HL-60 (cell line): ENCODE measurements at regions not wholly inside any gene's neighbourhood (a gene's known extent, or its start where the extent isn't known, plus 50 kb on each side); places are given as distances from the start of the nearest gene placed in this dataset.

ENCODE experiments used
- DNase-seq, 2 experiments: peaks; one replicate each; pipeline ENCODE4 v3.0.0-alpha.2; 2010 to 2020; ENCODE audit warnings: low read depth in 1 of 2, low spot score in 1 of 2
- H3K27ac ChIP-seq: fragments of 250-450 bp; sonication (Bioruptor Pico); replicated peaks from 2 replicates; pipeline ENCODE4 v1.5.1; 2020; ENCODE audit warnings: mild to moderate bottlenecking, moderate library complexity
- H3K27me3 ChIP-seq: fragments of 250-450 bp; sonication (Bioruptor Pico); 2 replicates; pipeline ENCODE4 v1.5.1; 2021; ENCODE audit warnings: mild to moderate bottlenecking, moderate library complexity; ENCODE audit not compliant: insufficient read depth, poor library complexity, severe bottlenecking
- H3K4me3 ChIP-seq: replicated peaks from 2 replicates; pipeline ENCODE4 v1.5.1; 2011; ENCODE audit warnings: mild to moderate bottlenecking, control low read depth, low read length; ENCODE audit not compliant: insufficient read depth
- GABPA ChIP-seq: IDR thresholded peaks from 2 replicates; pipeline ENCODE4 v1.6.1; 2012; ENCODE audit warnings: low read depth
- POLR2AphosphoS5 ChIP-seq: IDR thresholded peaks from 2 replicates; pipeline ENCODE4 v1.6.1; 2012; ENCODE audit warnings: low read depth
- SPI1 ChIP-seq: IDR thresholded peaks from 2 replicates; pipeline ENCODE4 v1.6.1; 2012; ENCODE audit warnings: low read depth, mild to moderate bottlenecking, borderline replicate concordance
- TF ChIP-seq, protein P1 (sequence below): IDR thresholded peaks from one replicate; pipeline ENCODE4 v1.5.1; 2011; ENCODE audit warnings: low read length, control low read depth, inconsistent platforms; ENCODE audit not compliant: insufficient read depth
- TF ChIP-seq, protein P2 (sequence below): IDR thresholded peaks from 2 replicates; pipeline ENCODE4 v1.6.1; 2012; ENCODE audit warnings: low read depth; ENCODE audit not compliant: insufficient replicate concordance

DNA sequence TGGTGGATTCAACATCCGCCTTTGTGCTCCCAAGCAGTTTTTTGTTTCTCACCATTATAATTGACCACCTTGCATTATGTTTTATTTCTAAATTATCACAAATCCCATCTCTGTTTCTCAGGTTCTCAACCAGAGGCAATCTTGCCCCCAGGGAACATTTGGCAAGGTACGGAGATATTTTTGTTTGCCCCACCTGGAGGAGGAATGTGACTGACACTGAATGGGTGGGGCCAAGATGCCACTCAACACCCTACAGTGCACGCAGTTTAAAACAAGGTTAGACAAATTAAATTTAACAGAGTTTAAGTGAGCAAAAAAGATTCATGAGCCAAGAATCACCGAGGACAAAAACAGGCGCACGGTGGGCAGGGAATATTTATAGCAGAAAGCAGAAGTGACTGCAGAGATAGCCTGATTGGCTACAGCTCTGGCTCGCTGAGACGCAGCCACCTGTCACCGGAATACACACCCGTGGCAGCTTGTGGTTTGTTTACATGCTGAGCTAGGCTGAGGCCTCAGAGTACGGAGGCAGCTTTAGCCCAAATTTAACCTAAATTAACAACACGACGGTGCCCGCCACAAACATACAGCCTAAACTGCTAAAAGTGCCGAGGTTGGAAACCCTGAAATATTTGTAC is 150.0 kb upstream of the ALKAL2 start:
- peak in 1 of 2 experiments; percentile 41 for DNase-seq
- Histone ChIP-seq H3K27ac (no peak overlapping the region), H3K27me3 (no peaks in the 10 kb centered on the region)

DNA sequence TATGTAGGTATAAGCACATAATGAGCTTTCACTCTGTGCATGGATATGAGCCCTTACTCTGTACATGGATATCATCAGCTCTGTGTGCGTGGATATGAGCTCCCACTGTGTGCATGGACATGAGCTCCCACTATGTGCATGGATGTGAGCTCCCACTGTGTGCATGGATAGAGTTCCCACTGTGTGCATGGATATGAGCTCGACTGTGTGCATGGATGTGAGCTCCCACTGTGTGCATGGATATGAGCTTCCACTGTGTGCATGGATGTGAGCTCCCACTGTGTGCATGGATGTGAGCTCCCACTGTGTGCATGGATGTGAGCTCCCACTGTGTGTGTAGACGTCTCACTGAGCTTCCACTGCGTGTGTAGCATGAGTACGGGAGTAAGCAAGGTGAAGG is 149.3 kb upstream of the ALKAL2 start:
- Histone ChIP-seq H3K27ac (no peak overlapping the region), H3K4me3 (no peak overlapping the region), H3K27me3 (no peaks in the 10 kb centered on the region)
- no peak for DNase-seq
- TF ChIP-seq GABPA (no peak), POLR2AphosphoS5 (no peak), SPI1 (no peak)
- TF ChIP-seq, protein P1, sequence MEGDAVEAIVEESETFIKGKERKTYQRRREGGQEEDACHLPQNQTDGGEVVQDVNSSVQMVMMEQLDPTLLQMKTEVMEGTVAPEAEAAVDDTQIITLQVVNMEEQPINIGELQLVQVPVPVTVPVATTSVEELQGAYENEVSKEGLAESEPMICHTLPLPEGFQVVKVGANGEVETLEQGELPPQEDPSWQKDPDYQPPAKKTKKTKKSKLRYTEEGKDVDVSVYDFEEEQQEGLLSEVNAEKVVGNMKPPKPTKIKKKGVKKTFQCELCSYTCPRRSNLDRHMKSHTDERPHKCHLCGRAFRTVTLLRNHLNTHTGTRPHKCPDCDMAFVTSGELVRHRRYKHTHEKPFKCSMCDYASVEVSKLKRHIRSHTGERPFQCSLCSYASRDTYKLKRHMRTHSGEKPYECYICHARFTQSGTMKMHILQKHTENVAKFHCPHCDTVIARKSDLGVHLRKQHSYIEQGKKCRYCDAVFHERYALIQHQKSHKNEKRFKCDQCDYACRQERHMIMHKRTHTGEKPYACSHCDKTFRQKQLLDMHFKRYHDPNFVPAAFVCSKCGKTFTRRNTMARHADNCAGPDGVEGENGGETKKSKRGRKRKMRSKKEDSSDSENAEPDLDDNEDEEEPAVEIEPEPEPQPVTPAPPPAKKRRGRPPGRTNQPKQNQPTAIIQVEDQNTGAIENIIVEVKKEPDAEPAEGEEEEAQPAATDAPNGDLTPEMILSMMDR = no peak
- TF ChIP-seq, protein P2, sequence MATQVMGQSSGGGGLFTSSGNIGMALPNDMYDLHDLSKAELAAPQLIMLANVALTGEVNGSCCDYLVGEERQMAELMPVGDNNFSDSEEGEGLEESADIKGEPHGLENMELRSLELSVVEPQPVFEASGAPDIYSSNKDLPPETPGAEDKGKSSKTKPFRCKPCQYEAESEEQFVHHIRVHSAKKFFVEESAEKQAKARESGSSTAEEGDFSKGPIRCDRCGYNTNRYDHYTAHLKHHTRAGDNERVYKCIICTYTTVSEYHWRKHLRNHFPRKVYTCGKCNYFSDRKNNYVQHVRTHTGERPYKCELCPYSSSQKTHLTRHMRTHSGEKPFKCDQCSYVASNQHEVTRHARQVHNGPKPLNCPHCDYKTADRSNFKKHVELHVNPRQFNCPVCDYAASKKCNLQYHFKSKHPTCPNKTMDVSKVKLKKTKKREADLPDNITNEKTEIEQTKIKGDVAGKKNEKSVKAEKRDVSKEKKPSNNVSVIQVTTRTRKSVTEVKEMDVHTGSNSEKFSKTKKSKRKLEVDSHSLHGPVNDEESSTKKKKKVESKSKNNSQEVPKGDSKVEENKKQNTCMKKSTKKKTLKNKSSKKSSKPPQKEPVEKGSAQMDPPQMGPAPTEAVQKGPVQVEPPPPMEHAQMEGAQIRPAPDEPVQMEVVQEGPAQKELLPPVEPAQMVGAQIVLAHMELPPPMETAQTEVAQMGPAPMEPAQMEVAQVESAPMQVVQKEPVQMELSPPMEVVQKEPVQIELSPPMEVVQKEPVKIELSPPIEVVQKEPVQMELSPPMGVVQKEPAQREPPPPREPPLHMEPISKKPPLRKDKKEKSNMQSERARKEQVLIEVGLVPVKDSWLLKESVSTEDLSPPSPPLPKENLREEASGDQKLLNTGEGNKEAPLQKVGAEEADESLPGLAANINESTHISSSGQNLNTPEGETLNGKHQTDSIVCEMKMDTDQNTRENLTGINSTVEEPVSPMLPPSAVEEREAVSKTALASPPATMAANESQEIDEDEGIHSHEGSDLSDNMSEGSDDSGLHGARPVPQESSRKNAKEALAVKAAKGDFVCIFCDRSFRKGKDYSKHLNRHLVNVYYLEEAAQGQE = no peak

More for the DNA sequence above, 150.0 kb upstream of the ALKAL2 start:
- TF ChIP-seq, protein P2 = no peak
- TF ChIP-seq GABPA (no peak), SPI1 (peak; percentile 75; the same call in 1 of the 2 replicates)
- H3K4me3 ChIP-seq = no peak overlapping the region

DNA sequence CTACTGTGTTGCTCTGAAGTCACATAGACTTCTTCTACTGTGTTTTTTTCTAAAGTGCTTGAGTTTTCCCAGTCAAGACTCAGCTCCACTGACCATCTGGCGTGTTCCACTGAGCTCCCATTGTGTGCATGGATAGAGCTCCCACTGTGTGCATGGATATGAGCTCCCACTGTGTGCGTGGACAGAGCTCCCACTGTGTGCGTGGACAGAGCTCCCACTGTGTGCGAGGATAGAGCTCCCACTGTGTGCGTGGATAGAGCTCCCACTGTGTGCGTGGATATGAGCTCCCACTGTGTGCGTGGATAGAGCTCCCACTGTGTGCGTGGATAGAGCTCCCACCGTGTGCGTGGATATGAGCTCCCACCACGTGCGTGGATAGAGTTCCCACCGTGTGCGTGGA is 148.3 kb upstream of the ALKAL2 start:
- H3K27me3 ChIP-seq = peaks cover 4% of the 10 kb centered on the region
- DNase-seq = no peak
- TF ChIP-seq POLR2AphosphoS5 (no peak), SPI1 (no peak), GABPA (no peak)
- TF ChIP-seq, protein P2 = no peak
- TF ChIP-seq, protein P1 = no peak
- H3K27ac ChIP-seq = no peak overlapping the region
- no peak overlapping the region for H3K4me3 ChIP-seq
